Neural progenitor cell (in vitro differentiated cells): ENCODE measurements at regions not wholly inside any gene's neighbourhood (a gene's known extent, or its start where the extent isn't known, plus 50 kb on each side); places are given as distances from the start of the nearest gene placed in this dataset.

Source experiments
- CTCF ChIP-seq: fragments of 200-600 bp; sonication (generic); IDR thresholded peaks from 2 replicates; pipeline ENCODE4 v1.5.1; 2017; ENCODE audit warnings: antibody characterized with exemption, mild to moderate bottlenecking
- EZH2 ChIP-seq: fragments of 200-600 bp; sonication (generic); IDR thresholded peaks from 2 replicates; pipeline ENCODE4 v1.6.1; 2017; ENCODE audit warnings: antibody characterized with exemption, mild to moderate bottlenecking, moderate library complexity

GRCh38 chr3:194014756-194015155, 121.2 kb upstream of the HES1 start:
- no peak for TF ChIP-seq CTCF
- no peak for TF ChIP-seq EZH2
